Activated CD4-positive, alpha-beta T cell treated with anti-CD3 and anti-CD28 coated beads, Interleukin-2, amount 10 ng/mL, durations not matched to agents 7 days and 5 days (primary cell): ENCODE measurements at regions not wholly inside any gene's neighbourhood (a gene's known extent, or its start where the extent isn't known, plus 50 kb on each side); places are given as distances from the start of the nearest gene placed in this dataset.

Experiments
- CTCF ChIA-PET: fragments of 350-600 bp; sonication (Branson Sonifier 250); formaldehyde crosslinking; loops from one replicate; lab custom pipeline; 2021; ENCODE audit warnings: antibody characterized with exemption; lab: Charles Lee
- POLR2A ChIA-PET: fragments of 350-600 bp; sonication (Branson Sonifier 250); formaldehyde crosslinking; loops from one replicate; lab custom pipeline; 2021; ENCODE audit warnings: antibody characterized with exemption; lab: Charles Lee
- DNase-seq: peaks from one replicate; pipeline ENCODE4 v3.0.0-alpha.2; 2020
- H3K27ac Mint-ChIP-seq: one replicate; pipeline ENCODE4 v1.8.0; 2021; ENCODE audit warnings: mild to moderate bottlenecking, moderate library complexity, mixed read lengths
- H3K27me3 Mint-ChIP-seq: one replicate; pipeline ENCODE4 v1.8.0; 2021; ENCODE audit warnings: mixed read lengths
- H3K36me3 Mint-ChIP-seq: one replicate; pipeline ENCODE4 v1.8.0; 2021; ENCODE audit warnings: low read depth, mixed read lengths
- H3K4me1 Mint-ChIP-seq: one replicate; pipeline ENCODE4 v1.8.0; 2021; ENCODE audit warnings: mixed read lengths
- H3K4me3 Mint-ChIP-seq: one replicate; pipeline ENCODE4 v1.8.0; 2021; ENCODE audit warnings: mild to moderate bottlenecking, moderate library complexity, mixed read lengths
- H3K9me3 Mint-ChIP-seq: one replicate; pipeline ENCODE4 v1.8.0; 2021; ENCODE audit warnings: mixed read lengths

- no peaks in the 10 kb centered on the region for H3K27me3 Mint-ChIP-seq
- no peak for DNase-seq
- H3K9me3 Mint-ChIP-seq = no peaks in the 10 kb centered on the region
- no peaks in the 10 kb centered on the region for H3K4me1 Mint-ChIP-seq
- H3K4me3 Mint-ChIP-seq = no peak overlapping the region
- ChIA-PET CTCF (interaction anchor here (0.6 to 1.0 kb wide), 2 partner anchors 31 to 792 kb away, joined by 3 read pairs; no protein-coding TSS in a partner anchor), POLR2A (no interaction called here)
- H3K27ac Mint-ChIP-seq = no peak overlapping the region
- no peaks in the 10 kb centered on the region for H3K36me3 Mint-ChIP-seq
Observed at GRCh38 chr16:49057936-49058335, 223.7 kb downstream of the CBLN1 start.

- Mint-ChIP-seq H3K27me3 (no peaks in the 10 kb centered on the region), H3K4me3 (no peak overlapping the region), H3K36me3 (no peaks in the 10 kb centered on the region), H3K9me3 (no peaks in the 10 kb centered on the region), H3K4me1 (no peaks in the 10 kb centered on the region), H3K27ac (no peak overlapping the region)
- ChIA-PET POLR2A (no interaction called here), CTCF (interaction anchor here (1.0 kb wide), 1 partner anchor 31 kb away, joined by 3 read pairs; no protein-coding TSS in a partner anchor)
- DNase-seq = no peak
Observed at GRCh38 chr16:49057391-49057790, 224.2 kb downstream of the CBLN1 start.

- no peaks in the 10 kb centered on the region for H3K9me3 Mint-ChIP-seq
- H3K36me3 Mint-ChIP-seq = no peaks in the 10 kb centered on the region
- no peaks in the 10 kb centered on the region for H3K27me3 Mint-ChIP-seq
- no peak overlapping the region for H3K27ac Mint-ChIP-seq
- CTCF ChIA-PET = no interaction called here
- no peaks in the 10 kb centered on the region for H3K4me1 Mint-ChIP-seq
- no peak overlapping the region for H3K4me3 Mint-ChIP-seq
- no peak for DNase-seq
- POLR2A ChIA-PET = no interaction called here
Observed at GRCh38 chr16:49056546-49056945, 225.1 kb downstream of the CBLN1 start.

DNA sequence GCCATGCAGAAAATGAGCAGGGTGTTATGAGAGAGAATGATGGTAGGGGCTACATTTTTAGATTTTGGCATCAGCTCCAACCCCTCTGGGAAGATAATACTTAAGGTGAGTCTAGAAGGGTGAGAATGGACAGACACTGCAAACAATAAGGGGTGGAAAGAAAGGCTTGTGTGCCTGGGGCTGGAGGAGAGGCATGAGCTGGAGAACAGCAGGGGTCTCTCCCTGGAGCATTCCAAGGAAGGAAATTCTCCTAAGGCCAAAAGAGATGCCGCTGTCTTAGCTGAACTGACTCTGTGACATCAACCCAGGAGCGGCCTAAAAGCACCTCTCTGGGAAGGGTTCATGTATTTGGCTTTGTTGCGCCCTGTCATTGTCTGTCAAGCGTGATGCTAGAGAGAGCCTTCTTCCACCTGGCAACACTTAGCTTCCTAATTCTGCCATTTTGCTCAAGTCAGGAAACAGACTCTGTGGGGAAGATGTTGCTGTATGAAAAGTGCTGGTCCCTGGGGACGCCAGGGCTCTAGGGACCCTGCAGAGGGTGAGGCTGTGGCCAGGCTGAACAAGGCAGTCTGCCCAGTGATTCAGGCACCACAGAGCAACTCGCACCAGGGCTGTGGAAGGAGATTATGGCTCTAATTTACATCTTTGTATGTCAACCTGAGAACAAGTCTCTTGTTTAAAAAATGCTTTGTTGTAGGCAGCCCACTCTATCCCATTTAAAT is 225.7 kb downstream of the CBLN1 start:
- Mint-ChIP-seq H3K27me3 (no peaks in the 10 kb centered on the region), H3K36me3 (no peaks in the 10 kb centered on the region), H3K27ac (no peak overlapping the region), H3K4me1 (no peaks in the 10 kb centered on the region), H3K4me3 (no peak overlapping the region), H3K9me3 (no peaks in the 10 kb centered on the region)
- no peak for DNase-seq
- POLR2A ChIA-PET = no interaction called here
- CTCF ChIA-PET = no interaction called here

GRCh38 chr16:49055291-49055690 is 226.3 kb downstream of the CBLN1 start:
- ChIA-PET CTCF (no interaction called here), POLR2A (no interaction called here)
- no peak overlapping the region for H3K4me3 Mint-ChIP-seq

DNA sequence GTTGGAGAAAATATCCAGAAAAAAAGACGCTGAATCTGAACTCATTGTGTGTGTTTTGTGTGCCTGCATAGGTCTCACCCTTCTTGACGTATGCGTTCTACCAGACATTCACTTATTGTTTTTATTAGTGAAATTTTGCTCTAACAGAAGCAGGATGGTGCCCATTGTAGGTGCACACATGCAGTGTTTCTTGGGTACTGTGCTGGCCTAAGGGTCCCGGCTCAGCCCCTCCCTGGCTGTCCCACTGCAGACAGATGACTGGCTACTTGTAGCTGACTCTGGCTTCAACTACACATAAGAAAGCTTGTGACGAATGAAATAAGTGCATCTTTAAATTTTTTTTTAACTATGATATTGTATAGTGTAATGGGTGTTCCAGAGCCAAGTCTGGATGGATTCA is 227.0 kb downstream of the CBLN1 start:
- POLR2A ChIA-PET = no interaction called here

More at GRCh38 chr16:49055291-49055690, 226.3 kb downstream of the CBLN1 start:
- no peak overlapping the region for H3K27ac Mint-ChIP-seq
- no peak for DNase-seq
- no peaks in the 10 kb centered on the region for H3K27me3 Mint-ChIP-seq
- H3K4me1 Mint-ChIP-seq = no peaks in the 10 kb centered on the region
- H3K36me3 Mint-ChIP-seq = no peaks in the 10 kb centered on the region
- no peaks in the 10 kb centered on the region for H3K9me3 Mint-ChIP-seq

GRCh38 chr16:49052846-49053245 is 228.8 kb downstream of the CBLN1 start:
- no peaks in the 10 kb centered on the region for H3K36me3 Mint-ChIP-seq
- no peaks in the 10 kb centered on the region for H3K9me3 Mint-ChIP-seq
- no peak overlapping the region for H3K27ac Mint-ChIP-seq
- POLR2A ChIA-PET = no interaction called here
- no peak for DNase-seq
- no peak overlapping the region for H3K4me3 Mint-ChIP-seq
- CTCF ChIA-PET = interaction anchor here (0.6 kb wide), 1 partner anchor 21 kb away, joined by 3 read pairs; no protein-coding TSS in a partner anchor
- no peaks in the 10 kb centered on the region for H3K4me1 Mint-ChIP-seq
- H3K27me3 Mint-ChIP-seq = no peaks in the 10 kb centered on the region

More for the DNA sequence above, 227.0 kb downstream of the CBLN1 start:
- H3K27ac Mint-ChIP-seq = no peak overlapping the region
- H3K36me3 Mint-ChIP-seq = no peaks in the 10 kb centered on the region
- H3K4me1 Mint-ChIP-seq = no peaks in the 10 kb centered on the region
- no peaks in the 10 kb centered on the region for H3K9me3 Mint-ChIP-seq
- DNase-seq = no peak
- no peaks in the 10 kb centered on the region for H3K27me3 Mint-ChIP-seq
- CTCF ChIA-PET = no interaction called here
- H3K4me3 Mint-ChIP-seq = no peak overlapping the region

- no peak overlapping the region for H3K4me3 Mint-ChIP-seq
- no peaks in the 10 kb centered on the region for H3K27me3 Mint-ChIP-seq
- H3K27ac Mint-ChIP-seq = no peak overlapping the region
- no peaks in the 10 kb centered on the region for H3K36me3 Mint-ChIP-seq
- no peak for DNase-seq
- ChIA-PET POLR2A (no interaction called here), CTCF (no interaction called here)
- no peaks in the 10 kb centered on the region for H3K4me1 Mint-ChIP-seq
- H3K9me3 Mint-ChIP-seq = no peaks in the 10 kb centered on the region
Observed at GRCh38 chr16:49051576-49051975, 230.1 kb downstream of the CBLN1 start.

GRCh38 chr16:49050607-49051006 is 231.0 kb downstream of the CBLN1 start:
- POLR2A ChIA-PET = no interaction called here
- Mint-ChIP-seq H3K4me1 (no peaks in the 10 kb centered on the region), H3K4me3 (no peak overlapping the region), H3K27me3 (no peaks in the 10 kb centered on the region), H3K36me3 (no peaks in the 10 kb centered on the region), H3K27ac (no peak overlapping the region), H3K9me3 (no peaks in the 10 kb centered on the region)
- CTCF ChIA-PET = no interaction called here
- no peak for DNase-seq

GRCh38 chr16:49049644-49050043 is 232.0 kb downstream of the CBLN1 start:
- H3K27ac Mint-ChIP-seq = no peak overlapping the region
- no peaks in the 10 kb centered on the region for H3K27me3 Mint-ChIP-seq
- no peaks in the 10 kb centered on the region for H3K36me3 Mint-ChIP-seq

GRCh38 chr16:49049191-49049590 is 232.4 kb downstream of the CBLN1 start:
- CTCF ChIA-PET = no interaction called here
- Mint-ChIP-seq H3K9me3 (no peaks in the 10 kb centered on the region), H3K27me3 (no peaks in the 10 kb centered on the region), H3K4me1 (no peaks in the 10 kb centered on the region), H3K27ac (no peak overlapping the region), H3K36me3 (no peaks in the 10 kb centered on the region), H3K4me3 (no peak overlapping the region)
- POLR2A ChIA-PET = no interaction called here
- no peak for DNase-seq

More at GRCh38 chr16:49049644-49050043, 232.0 kb downstream of the CBLN1 start:
- no peak for DNase-seq
- H3K4me1 Mint-ChIP-seq = no peaks in the 10 kb centered on the region
- H3K4me3 Mint-ChIP-seq = no peak overlapping the region
- ChIA-PET POLR2A (no interaction called here), CTCF (no interaction called here)
- no peaks in the 10 kb centered on the region for H3K9me3 Mint-ChIP-seq

- CTCF ChIA-PET = no interaction called here
- Mint-ChIP-seq H3K27me3 (no peaks in the 10 kb centered on the region), H3K9me3 (no peaks in the 10 kb centered on the region), H3K36me3 (no peaks in the 10 kb centered on the region), H3K27ac (no peak overlapping the region), H3K4me1 (no peaks in the 10 kb centered on the region), H3K4me3 (no peak overlapping the region)
- POLR2A ChIA-PET = no interaction called here
- DNase-seq = no peak
Observed at GRCh38 chr16:49048557-49048956, 233.1 kb downstream of the CBLN1 start.

GRCh38 chr16:49036126-49036525 is 245.5 kb downstream of the CBLN1 start:
- ChIA-PET CTCF (no interaction called here), POLR2A (no interaction called here)
- H3K9me3 Mint-ChIP-seq = no peaks in the 10 kb centered on the region
- no peak overlapping the region for H3K27ac Mint-ChIP-seq
- no peaks in the 10 kb centered on the region for H3K36me3 Mint-ChIP-seq
- no peak overlapping the region for H3K4me3 Mint-ChIP-seq
- no peaks in the 10 kb centered on the region for H3K4me1 Mint-ChIP-seq
- H3K27me3 Mint-ChIP-seq = no peaks in the 10 kb centered on the region
- no peak for DNase-seq

- Mint-ChIP-seq H3K36me3 (no peaks in the 10 kb centered on the region), H3K9me3 (no peaks in the 10 kb centered on the region), H3K27ac (no peak overlapping the region), H3K27me3 (no peaks in the 10 kb centered on the region), H3K4me1 (no peaks in the 10 kb centered on the region), H3K4me3 (no peak overlapping the region)
- no peak for DNase-seq
- ChIA-PET CTCF (no interaction called here), POLR2A (no interaction called here)
Observed at GRCh38 chr16:49027420-49027819, 254.2 kb downstream of the CBLN1 start.
